Left kidney (tissue), 1 donor: ENCODE measurements at regions not wholly inside any gene's neighbourhood (a gene's known extent, or its start where the extent isn't known, plus 50 kb on each side); places are given as distances from the start of the nearest gene placed in this dataset.
"Not testable (repeated sequence)": the region's sequence is repeated elsewhere in the genome, so short reads cannot be mapped to it uniquely, and the experiment has no call there.

ENCODE experiments used
- DNase-seq: peaks from one replicate; pipeline ENCODE4 v3.0.0-alpha.2; 2013

DNA sequence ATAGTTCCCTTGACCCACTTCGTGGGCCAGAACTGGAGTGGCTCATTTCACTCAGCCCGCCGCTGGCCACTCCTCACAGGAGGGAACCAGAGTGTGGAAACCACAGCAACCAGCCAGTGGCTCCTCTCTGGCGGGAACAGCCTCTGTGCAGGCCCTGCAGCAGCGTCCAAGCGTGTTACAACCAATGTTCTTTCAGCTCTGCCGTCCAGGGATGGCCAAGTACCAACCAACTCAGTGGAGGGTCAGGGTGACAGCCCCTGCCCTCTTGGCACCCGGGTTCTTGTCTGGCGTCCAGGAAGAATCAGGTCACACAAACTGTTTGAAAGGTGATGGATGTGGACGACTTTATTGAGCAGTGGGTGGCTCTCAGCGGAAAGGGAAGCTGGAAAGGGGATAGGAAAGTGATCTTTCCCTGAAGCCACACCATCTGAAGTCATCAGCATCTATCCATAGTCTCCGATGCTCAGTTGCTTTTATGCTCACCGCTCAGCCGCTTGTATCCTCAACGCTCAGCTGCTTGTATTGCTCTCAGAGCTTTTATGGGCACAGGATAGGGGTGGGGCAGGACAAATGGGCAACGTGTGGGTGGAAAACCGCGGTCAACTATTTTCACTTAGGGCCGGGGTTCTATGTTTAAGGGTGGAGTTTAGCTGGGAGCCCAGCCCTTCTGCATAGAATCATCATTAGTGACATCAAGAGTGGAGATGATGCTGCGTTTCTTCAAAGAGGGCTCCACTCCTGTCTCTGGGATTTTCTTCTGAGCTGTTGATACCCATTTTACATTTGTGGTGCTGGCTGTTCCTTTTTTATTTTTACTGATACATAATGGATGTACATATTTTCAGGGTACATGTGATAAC lies 250.2 kb downstream of the RRAGC start:
- no peak for DNase-seq

DNA sequence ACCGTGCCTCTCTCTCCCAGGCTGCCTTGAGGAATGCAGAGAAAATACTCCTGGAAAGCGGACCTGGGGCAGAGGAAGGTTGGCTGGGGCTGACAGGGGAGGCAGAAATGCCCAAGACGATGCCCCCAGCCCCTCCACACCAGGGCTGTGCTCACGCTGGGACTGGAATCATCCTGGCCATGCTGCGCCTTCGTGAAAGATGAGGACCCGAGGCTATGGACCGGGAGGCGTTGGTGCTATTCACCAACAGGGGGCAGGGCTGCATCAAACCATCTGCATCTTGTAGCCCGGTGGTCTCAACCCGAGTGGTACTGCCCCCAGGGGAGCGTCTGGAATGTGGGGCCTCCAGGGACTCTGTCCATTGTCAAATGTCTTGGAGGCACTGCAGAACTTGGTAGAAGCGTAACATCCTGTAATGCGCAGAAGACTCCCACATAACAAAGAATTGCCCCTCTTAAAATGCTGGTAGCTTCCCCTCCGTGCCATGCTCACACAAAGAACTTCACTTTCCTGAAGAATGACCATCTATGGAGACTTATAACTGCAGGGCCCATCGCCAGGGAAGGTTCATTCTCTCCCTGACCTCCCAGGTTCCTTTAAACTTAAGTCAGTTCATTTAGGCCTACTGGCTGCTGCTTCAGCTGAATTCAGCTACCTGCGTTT lies 251.2 kb downstream of the RRAGC start:
- peak; percentile 55 for DNase-seq

DNA sequence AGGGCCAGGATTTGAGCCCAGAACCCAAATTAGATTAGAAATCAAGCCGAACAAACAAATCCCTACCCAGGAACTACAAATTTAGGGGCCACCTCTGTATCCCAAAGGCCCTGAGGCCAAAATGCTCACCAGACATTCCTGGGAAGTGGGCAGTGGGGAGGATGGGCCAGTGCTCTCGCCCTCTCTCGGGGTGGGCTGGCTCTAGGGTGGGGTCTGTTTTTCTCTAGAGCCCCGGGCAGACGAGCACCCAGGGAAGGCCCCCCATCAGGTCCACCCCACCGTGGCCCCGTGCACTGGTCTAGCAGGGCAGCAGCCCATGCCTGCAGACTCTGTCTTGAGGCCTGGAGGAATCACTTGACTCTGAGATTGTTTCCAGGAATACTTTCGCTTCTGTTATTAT lies 252.0 kb downstream of the RRAGC start:
- DNase-seq: no peak

DNA sequence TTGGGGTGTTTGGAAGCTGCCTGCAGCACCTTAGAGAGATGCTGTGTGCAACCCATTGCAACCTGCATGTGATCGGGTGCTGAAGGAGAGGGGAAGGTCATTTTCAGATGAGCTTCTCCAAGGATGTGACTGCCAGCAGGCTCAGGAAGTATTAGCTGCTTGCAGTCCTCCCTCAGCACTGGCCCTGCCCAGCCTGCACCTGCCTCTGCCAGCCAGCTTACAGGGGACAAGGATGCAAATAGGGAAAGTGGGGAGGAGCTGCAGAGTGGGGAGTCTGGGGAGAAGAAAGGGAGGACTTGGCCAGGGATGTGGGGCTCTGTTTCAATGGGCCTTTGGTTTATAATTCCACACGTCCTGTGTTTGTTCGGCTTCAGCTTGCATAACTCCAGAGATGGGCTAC lies 254.5 kb downstream of the RRAGC start:
- DNase-seq: no peak

GRCh38 chr1:38603907-38604306 lies 255.7 kb downstream of the RRAGC start:
- no peak for DNase-seq

GRCh38 chr1:38600905-38601304 lies 258.7 kb downstream of the RRAGC start:
- no peak for DNase-seq

GRCh38 chr1:38600286-38600685 lies 259.3 kb downstream of the RRAGC start:
- DNase-seq: no peak

DNA sequence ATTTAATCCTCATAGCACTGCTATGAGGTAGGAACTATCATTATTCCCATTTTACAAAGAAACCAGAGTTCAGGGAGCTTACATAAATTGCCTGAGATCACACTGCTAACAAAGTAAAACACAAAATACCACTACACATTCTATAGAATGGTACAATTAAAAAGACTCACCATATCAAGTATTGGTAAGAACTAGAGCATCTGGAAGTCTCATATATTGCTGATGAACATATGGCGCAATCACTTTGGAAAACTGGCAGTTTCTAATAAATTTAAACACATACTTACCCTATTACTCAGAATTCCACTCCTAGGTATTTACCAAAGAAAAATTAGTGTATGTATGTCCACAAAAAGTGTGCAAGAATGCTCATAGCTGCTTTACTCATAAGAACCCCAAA lies 261.5 kb downstream of the RRAGC start:
- no peak for DNase-seq

DNA sequence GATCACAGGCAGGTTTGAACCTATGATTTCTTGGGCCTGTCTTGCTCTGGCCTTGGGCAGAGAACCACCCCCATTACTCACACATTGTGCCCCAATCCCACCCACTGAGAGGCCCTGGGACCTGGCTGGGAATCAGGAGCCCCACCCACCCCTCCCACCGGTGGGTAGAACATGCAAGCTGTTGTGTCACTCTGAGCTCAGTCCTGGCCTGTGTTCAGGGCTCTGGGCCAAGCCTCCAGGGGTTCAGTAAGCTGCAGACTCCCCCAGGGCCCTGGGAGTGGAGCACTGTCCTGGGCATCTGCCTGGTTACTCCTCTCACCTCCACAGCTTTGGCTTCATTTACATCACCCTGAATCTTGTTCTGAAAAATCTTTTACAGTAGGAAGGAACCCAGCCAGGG lies 270.5 kb downstream of the RRAGC start:
- DNase-seq: no peak

- DNase-seq: no peak
Measured at GRCh38 chr1:38587766-38588165, 271.8 kb downstream of the RRAGC start.

GRCh38 chr1:38586993-38587646 lies 272.5 kb downstream of the RRAGC start:
- no peak for DNase-seq

DNA sequence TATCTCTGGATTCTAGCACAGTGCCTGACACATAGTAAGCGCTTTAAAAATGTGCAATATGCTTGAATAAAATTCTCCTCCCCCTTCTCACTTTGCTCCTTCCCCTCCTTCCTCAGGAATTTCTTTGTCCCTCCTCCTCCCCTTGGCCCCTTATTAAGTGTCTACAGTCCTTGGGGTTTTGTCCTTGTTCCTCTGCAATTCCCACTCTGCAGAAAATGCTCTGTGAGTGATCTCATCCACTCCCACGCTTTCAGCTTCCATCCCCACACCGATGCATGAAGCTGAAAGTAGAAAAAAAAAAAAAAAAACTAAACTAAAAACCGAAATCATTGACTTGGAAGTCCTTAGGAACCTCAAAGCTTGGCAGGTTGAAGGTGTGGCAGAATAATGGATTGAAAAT lies 273.6 kb downstream of the RRAGC start:
- no peak for DNase-seq

GRCh38 chr1:38585460-38585859 lies 274.1 kb downstream of the RRAGC start:
- DNase-seq: no peak

- no peak for DNase-seq
Measured at GRCh38 chr1:38584448-38585355, 274.9 kb downstream of the RRAGC start.

DNA sequence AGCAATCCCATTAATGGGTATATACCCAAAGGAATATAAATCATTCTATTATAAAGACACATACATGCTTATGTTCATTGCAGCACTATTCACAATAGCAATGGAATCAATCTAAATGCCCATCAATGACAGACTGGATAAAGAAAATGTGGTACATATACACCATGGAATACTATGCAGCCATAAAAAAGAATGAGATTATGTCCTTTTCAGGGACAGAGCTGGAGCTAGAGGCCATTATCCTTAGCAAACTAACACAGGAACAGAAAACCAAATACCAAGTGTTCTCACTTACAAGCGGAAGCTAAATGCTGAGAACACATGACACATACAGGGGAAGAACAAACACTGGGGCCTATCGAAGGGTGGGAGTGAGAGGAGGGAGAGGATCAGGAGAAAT lies 276.3 kb downstream of the RRAGC start:
- not testable (repeated sequence) for DNase-seq

GRCh38 chr1:38581396-38581795 lies 278.2 kb downstream of the RRAGC start:
- DNase-seq: no peak

GRCh38 chr1:38580594-38580993 lies 279.0 kb downstream of the RRAGC start:
- no peak for DNase-seq

DNA sequence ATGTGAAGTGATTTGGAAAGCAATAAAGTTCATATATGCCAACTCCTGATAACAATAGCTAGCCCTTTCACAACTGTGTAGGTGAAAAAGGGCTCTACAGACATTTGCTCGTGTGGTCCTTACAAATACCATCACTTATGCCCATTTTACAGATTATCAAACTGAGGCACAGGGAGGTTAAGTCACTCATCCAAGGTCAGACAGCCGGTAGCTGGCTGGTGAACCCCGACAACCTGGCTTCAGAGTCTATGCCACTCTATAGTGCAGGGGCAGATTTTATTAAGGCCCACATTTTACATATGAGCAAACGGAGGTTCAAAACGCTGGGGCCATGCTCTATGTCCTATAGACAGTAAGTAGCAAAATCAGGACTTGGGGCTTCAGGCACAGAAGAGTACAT lies 280.5 kb downstream of the RRAGC start:
- DNase-seq: no peak

DNA sequence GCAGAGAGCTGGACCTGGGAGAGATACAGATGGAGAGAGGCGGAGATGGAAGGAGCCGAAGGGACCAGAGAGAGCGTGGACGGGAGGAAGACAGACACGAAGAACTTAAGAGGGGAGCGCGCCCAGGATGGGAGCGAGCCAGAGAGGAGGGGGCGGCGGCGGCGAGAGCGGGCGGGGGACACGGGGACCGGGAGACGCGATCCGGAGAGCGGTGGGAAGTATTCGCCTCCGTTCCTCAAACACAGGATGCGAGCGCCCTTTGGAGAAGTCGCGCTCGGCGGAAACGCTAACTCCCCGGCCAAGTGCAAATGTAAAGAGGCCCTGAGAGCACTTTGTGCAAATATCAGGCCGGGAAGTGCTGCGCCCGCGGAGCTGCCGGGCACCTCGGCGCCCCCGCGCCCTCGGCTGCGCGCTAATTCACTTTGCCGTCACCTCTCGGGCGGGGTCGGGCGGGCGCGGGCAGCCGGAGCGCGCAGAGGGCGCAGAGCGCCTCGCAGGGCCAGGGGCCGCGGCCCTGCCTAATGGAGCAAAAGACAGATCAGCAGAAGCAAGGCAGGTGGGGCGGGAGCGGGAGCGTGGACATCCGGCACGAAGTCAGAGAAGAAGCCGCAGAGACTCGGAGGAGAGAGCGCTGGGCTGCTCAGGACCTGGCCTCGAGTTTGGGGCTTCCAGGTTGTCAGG lies 281.2 kb downstream of the RRAGC start:
- DNase-seq: no peak

DNA sequence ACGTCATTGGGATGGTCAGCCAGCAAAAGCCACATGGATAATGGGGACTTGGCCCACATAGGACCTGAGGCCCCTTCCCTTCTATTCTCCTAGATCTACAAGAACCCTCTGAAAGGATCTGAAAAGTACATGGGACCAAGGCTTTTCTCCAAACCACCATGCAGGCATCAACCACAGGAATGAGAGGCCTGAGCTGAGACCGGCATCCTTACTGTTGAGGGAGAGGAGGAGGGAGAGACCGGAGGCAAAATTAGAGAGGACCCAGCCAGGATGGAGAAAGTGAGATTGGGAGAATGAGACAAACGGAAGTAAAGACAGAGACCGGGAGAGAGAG lies 281.7 kb downstream of the RRAGC start:
- DNase-seq: no peak

DNA sequence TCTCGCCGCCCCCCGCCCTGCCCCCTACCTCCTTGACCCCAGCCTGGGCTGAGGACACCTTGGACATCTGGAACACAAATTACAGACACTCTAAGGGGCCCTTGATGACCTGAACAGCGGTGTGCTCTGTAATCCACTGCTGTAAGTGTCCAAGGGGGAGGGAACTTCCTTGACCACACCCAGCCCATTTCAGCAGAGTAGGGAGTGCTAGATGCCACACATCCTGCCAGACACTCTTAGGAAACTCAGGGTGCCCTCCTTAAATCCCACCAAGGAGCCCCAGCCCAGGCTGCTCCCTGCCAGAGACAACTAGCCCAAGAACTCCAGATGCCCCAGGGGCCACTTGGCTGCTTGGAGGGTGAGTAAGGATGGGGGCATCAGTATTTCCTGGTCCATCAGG lies 282.2 kb downstream of the RRAGC start:
- DNase-seq: no peak

DNA sequence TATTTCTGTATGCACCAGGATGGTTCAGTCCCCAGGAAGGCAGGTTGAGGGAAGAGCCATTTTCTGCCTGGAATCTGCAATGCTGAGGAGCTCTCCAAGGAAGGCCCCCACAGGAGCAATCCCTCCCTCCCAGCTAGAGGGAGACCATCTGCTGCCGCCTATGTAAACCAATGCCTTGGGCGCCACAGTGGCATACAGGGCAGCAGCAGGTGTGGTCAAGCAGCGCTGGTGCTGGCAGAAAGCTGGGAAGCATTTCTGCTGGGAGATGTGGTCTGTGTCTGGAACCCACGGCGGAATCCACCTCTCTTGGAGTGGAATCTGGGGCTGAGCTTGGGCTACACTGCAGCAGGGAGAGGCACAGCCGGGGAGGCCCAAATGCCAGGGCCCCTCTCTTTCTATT lies 283.3 kb downstream of the RRAGC start:
- DNase-seq: no peak
